ENCODE measurements at regions not wholly inside any gene's neighbourhood (a gene's known extent, or its start where the extent isn't known, plus 50 kb on each side); places are given as distances from the start of the nearest gene placed in this dataset.

DNA sequence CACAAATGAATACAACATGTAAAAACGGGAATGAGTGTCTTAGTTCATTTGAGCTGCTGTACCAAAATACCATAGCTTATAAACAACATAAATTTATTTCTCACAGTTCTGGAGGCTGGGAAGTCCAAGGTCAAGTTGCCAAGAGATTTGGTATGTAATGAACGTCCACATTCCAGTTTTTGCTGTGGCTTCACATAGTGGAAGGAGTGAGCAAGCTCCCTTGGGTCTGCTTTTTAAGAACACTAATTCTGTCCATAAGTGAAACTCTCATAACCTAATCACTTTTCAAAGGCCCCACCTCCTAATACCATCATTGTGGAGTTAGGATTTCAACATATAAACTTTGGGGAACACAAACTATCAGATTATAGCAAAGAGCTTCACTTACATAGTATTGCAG lies 1189.6 kb downstream of the PCDH9 start:
- TF ChIP-seq, protein P1, sequence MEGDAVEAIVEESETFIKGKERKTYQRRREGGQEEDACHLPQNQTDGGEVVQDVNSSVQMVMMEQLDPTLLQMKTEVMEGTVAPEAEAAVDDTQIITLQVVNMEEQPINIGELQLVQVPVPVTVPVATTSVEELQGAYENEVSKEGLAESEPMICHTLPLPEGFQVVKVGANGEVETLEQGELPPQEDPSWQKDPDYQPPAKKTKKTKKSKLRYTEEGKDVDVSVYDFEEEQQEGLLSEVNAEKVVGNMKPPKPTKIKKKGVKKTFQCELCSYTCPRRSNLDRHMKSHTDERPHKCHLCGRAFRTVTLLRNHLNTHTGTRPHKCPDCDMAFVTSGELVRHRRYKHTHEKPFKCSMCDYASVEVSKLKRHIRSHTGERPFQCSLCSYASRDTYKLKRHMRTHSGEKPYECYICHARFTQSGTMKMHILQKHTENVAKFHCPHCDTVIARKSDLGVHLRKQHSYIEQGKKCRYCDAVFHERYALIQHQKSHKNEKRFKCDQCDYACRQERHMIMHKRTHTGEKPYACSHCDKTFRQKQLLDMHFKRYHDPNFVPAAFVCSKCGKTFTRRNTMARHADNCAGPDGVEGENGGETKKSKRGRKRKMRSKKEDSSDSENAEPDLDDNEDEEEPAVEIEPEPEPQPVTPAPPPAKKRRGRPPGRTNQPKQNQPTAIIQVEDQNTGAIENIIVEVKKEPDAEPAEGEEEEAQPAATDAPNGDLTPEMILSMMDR (IDR thresholded peaks at IDR 0.05; ENCODE audit: low read depth, low read length): no peak
- TF ChIP-seq EZH2phosphoT487 (IDR thresholded peaks at IDR 0.05; ENCODE audit: low read depth): no peak
